GM12878 (cell line): ENCODE measurements at regions not wholly inside any gene's neighbourhood (a gene's known extent, or its start where the extent isn't known, plus 50 kb on each side); places are given as distances from the start of the nearest gene placed in this dataset.
"Not testable (repeated sequence)": the region's sequence is repeated elsewhere in the genome, so short reads cannot be mapped to it uniquely, and the experiment has no call there.

ENCODE experiments used
- ATAC-seq: fragments of 200-7000 bp; cut with Tn5 transposase; 3 replicates; pipeline ENCODE4 v1.9.1; 2020; ENCODE audit warnings: mild to moderate bottlenecking, moderate library complexity
- BruUV-seq: library from RNA; stranded (reverse); fragments of 400-500 nt; replicated peaks from 2 replicates; lab custom pipeline; 2021; lab: Mats Ljungman, UMichigan
- CTCF ChIA-PET: fragments of 300-600 bp; sonication (Branson Sonifier 250); formaldehyde crosslinking; extraction: SDS; loops from one replicate; lab custom pipeline; 2021; ENCODE audit warnings: inconsistent platforms; lab: Yijun Ruan, JAX
- POLR2A ChIA-PET: fragments of 350-600 bp; formaldehyde crosslinking; extraction: SDS; loops from one replicate; lab custom pipeline; 2021; ENCODE audit warnings: inconsistent platforms; lab: Charles Lee
- RAD21 ChIA-PET: fragments of 300-600 bp; sonication (Branson Sonifier 250); formaldehyde crosslinking; loops from one replicate; lab custom pipeline; 2023; ENCODE audit warnings: antibody characterized with exemption; ENCODE audit not compliant: unreplicated experiment; lab: Charles Lee
- SMC1A ChIA-PET: fragments of 300-600 bp; sonication (Branson Sonifier 250); formaldehyde crosslinking; loops from one replicate; lab custom pipeline; 2023; ENCODE audit not compliant: unreplicated experiment, uncharacterized antibody; lab: Charles Lee
- DNase-seq: peaks from one replicate; pipeline ENCODE4 v3.0.0-alpha.2; 2011; ENCODE audit warnings: low read depth, low spot score
- FAIRE-seq: peaks from 3 replicates; lab custom pipeline; 2011; peaks lifted over from hg19 to GRCh38; lab: Jason Lieb, UNC
- H2AFZ ChIP-seq: 2 replicates; pipeline ENCODE4 v1.6.0; 2011; ENCODE audit warnings: low read depth, low read length, control low read depth; ENCODE audit not compliant: control insufficient read depth
- H3K27ac ChIP-seq: 2 replicates; pipeline ENCODE4 v1.5.1; 2011; ENCODE audit warnings: control low read depth; ENCODE audit not compliant: control insufficient read depth, insufficient read depth
- H3K27me3 ChIP-seq, 2 experiments: replicated peaks in 1 of 2; 2 replicates each; pipeline versions ENCODE4 v1.6.0 to v1.6.1; 2011; ENCODE audit warnings: low read length in 1 of 2; ENCODE audit not compliant: control insufficient read depth in 2 of 2, insufficient read depth in 2 of 2
- H3K36me3 ChIP-seq, 2 experiments: 2 replicates each; pipeline ENCODE4 v1.5.1; 2011; ENCODE audit warnings: low read length in 1 of 2; ENCODE audit not compliant: control insufficient read depth in 2 of 2, insufficient read depth in 2 of 2
- H3K4me1 ChIP-seq: 2 replicates; pipeline ENCODE4 v1.6.1; 2011; ENCODE audit warnings: mild to moderate bottlenecking, low read length, moderate library complexity, mixed read lengths; ENCODE audit not compliant: control insufficient read depth, insufficient read depth
- H3K4me2 ChIP-seq: 2 replicates; pipeline ENCODE4 v1.6.0; 2011; ENCODE audit warnings: control low read depth; ENCODE audit not compliant: control insufficient read depth, insufficient read depth
- H3K4me3 ChIP-seq: fragments of 200-600 bp; sonication (generic); 2 replicates; pipeline ENCODE4 v1.5.1; 2016
- H3K79me2 ChIP-seq: 2 replicates; pipeline ENCODE4 v1.6.0; 2011; ENCODE audit warnings: low read length; ENCODE audit not compliant: control insufficient read depth, insufficient read depth
- H3K9ac ChIP-seq: 2 replicates; pipeline ENCODE4 v1.8.0; 2011; ENCODE audit warnings: low read length, control low read depth, mixed read lengths; ENCODE audit not compliant: control insufficient read depth, insufficient read depth
- H3K9me3 ChIP-seq: replicated peaks from 3 replicates; pipeline ENCODE4 v1.5.1; 2011; ENCODE audit warnings: mild to moderate bottlenecking, low read length; ENCODE audit not compliant: control insufficient read depth, insufficient read depth
- H4K20me1 ChIP-seq: 2 replicates; pipeline ENCODE4 v1.6.0; 2011; ENCODE audit not compliant: control insufficient read depth, insufficient read depth
- ATF7 ChIP-seq: fragments of 450-650 bp; IDR thresholded peaks from 2 replicates; pipeline ENCODE4 v1.6.1; 2016; ENCODE audit warnings: low read depth, mild to moderate bottlenecking
- BCL11A ChIP-seq: IDR thresholded peaks from 2 replicates; pipeline ENCODE4 v1.6.1; 2011; ENCODE audit warnings: low read depth, low read length
- EP300 ChIP-seq, 2 experiments: fragments of 150-350 bp in 1 of 2; IDR thresholded peaks; 2 replicates each; pipeline ENCODE4 v1.6.1; 2011 to 2012; ENCODE audit warnings: low read depth in 2 of 2, low read length in 2 of 2, borderline replicate concordance in 1 of 2, improper control_type of control experiment in 1 of 2, inconsistent platforms in 1 of 2; ENCODE audit not compliant: control insufficient read depth in 1 of 2
- IKZF2 ChIP-seq, 2 experiments: fragments of 450-650 bp; IDR thresholded peaks; 2 replicates each; pipeline ENCODE4 v1.6.1; 2017; ENCODE audit warnings: mild to moderate bottlenecking in 2 of 2, moderate library complexity in 2 of 2
- KAT2A ChIP-seq: conservative IDR thresholded peaks from 2 replicates; pipeline ENCODE4 v1.6.1; 2011; ENCODE audit warnings: low read depth, low read length; ENCODE audit not compliant: control insufficient read depth
- MTA2 ChIP-seq: fragments of 450-650 bp; IDR thresholded peaks from 2 replicates; pipeline ENCODE4 v1.6.1; 2016; ENCODE audit warnings: low read depth, mild to moderate bottlenecking, moderate library complexity
- PAX5 ChIP-seq: IDR thresholded peaks from 2 replicates; pipeline ENCODE4 v1.6.1; 2011; ENCODE audit warnings: low read depth, low read length, borderline replicate concordance
- RUNX3 ChIP-seq: IDR thresholded peaks from 2 replicates; pipeline ENCODE4 v1.6.1; 2012; ENCODE audit warnings: low read length, inconsistent platforms
- SPI1 ChIP-seq: IDR thresholded peaks from 2 replicates; pipeline ENCODE4 v1.6.1; 2011; ENCODE audit warnings: low read depth, mild to moderate bottlenecking, low read length, moderate library complexity, borderline replicate concordance; ENCODE audit not compliant: insufficient read depth
- ZNF384 ChIP-seq: IDR thresholded peaks from 2 replicates; pipeline ENCODE4 v1.6.1; 2012; ENCODE audit warnings: low read depth, mild to moderate bottlenecking, low read length, improper control_type of control experiment, borderline replicate concordance
- WGBS: methylation state at CpG from one replicate; pipeline ENCODE4 v1.1.6; 2016; ENCODE audit warnings: low lambda C conversion rate; ENCODE audit not compliant: insufficient replicate concordance, insufficient coverage; ENCODE audit errors: missing lambda C conversion rate; 5-methylcytosine and 5-hydroxymethylcytosine counted together
- in situ Hi-C: fragments of 300-500 bp; cut with MboI; formaldehyde crosslinking; loops from 9 replicates; pipeline ENCODE4 v1.14.3; 2018; ENCODE audit warnings: mixed read lengths
- intact Hi-C: fragments of 100-400 bp; cut with micrococcal nuclease; formaldehyde crosslinking; loops from one replicate; pipeline ENCODE4 v1.14.2; 2022; ENCODE audit not compliant: unreplicated experiment
- TF ChIP-seq, protein P1 (sequence below): IDR thresholded peaks from 2 replicates; pipeline ENCODE4 v1.6.1; 2012; ENCODE audit warnings: mild to moderate bottlenecking, low read depth, low read length

DNA sequence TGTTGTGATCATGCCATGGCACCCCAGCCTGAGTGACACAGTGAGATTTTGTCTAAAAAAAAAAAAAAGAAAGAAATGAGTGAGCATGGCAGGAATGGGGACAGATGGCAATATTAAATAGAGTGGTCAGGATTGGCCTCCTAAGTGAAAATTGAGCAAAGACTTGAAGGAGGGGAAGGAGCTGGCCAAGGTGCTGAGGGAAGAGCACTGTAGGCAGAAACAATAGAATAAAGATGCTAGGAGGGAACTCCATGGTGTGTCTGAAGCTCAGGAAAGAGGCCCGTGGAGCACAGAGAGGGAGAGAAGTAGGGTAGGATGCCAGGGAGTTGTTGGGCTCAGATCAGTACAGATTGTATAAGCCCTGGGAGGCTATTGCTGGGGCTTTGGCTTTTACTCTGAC lies 64.4 kb upstream of the PCAT7 start:
- FAIRE-seq (no peak), DNase-seq (no peak), ATAC-seq (no peak)
- RAD21 ChIA-PET = no interaction called here
- Histone ChIP-seq H3K4me1 (no peaks in the 10 kb centered on the region), H3K4me2 (no peak overlapping the region), H2AFZ (no peak overlapping the region), H3K79me2 (no peaks in the 10 kb centered on the region), H3K9ac (no peak overlapping the region), H3K4me3 (no peak overlapping the region), H3K27me3 (no peaks in the 10 kb centered on the region; a peak in 1 of 4 replicates), H3K9me3 (no peaks in the 10 kb centered on the region; the same call in 2 of the 3 replicates), H3K36me3 (no peaks in the 10 kb centered on the region), H3K27ac (no peak overlapping the region), H4K20me1 (no peaks in the 10 kb centered on the region)
- BruUV-seq = no TSS peak
- WGBS = 0% methylated on average over 1 of the region's 1 CpG
- POLR2A ChIA-PET = no interaction called here
- SMC1A ChIA-PET = no interaction called here
- TF ChIP-seq, protein P1, sequence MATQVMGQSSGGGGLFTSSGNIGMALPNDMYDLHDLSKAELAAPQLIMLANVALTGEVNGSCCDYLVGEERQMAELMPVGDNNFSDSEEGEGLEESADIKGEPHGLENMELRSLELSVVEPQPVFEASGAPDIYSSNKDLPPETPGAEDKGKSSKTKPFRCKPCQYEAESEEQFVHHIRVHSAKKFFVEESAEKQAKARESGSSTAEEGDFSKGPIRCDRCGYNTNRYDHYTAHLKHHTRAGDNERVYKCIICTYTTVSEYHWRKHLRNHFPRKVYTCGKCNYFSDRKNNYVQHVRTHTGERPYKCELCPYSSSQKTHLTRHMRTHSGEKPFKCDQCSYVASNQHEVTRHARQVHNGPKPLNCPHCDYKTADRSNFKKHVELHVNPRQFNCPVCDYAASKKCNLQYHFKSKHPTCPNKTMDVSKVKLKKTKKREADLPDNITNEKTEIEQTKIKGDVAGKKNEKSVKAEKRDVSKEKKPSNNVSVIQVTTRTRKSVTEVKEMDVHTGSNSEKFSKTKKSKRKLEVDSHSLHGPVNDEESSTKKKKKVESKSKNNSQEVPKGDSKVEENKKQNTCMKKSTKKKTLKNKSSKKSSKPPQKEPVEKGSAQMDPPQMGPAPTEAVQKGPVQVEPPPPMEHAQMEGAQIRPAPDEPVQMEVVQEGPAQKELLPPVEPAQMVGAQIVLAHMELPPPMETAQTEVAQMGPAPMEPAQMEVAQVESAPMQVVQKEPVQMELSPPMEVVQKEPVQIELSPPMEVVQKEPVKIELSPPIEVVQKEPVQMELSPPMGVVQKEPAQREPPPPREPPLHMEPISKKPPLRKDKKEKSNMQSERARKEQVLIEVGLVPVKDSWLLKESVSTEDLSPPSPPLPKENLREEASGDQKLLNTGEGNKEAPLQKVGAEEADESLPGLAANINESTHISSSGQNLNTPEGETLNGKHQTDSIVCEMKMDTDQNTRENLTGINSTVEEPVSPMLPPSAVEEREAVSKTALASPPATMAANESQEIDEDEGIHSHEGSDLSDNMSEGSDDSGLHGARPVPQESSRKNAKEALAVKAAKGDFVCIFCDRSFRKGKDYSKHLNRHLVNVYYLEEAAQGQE = peak; percentile 78
- TF ChIP-seq KAT2A = no peak
- CTCF ChIA-PET = no interaction called here
- intact Hi-C loops (no loop called here), in situ Hi-C loops (no loop called here)

DNA sequence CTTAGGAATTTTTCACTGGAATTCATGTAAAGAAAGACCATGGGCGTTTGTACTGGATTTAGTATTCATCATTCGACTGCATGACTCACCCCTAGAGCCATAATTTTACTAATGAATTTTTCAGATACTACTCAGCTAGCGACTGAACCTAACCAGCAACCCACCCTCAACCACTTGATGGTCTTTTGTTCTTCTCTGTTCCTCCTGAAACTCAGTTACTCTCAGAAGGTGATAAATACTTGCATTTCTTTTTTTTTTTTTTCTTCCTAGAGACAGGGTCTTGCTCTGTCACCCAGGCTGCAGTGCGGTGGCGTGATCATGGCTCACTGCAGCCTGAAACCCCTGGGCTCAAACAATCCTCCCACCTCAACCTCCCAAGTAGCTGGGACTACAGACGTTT lies 62.8 kb upstream of the PCAT7 start:
- in situ Hi-C loops, H4K20me1 ChIP-seq, POLR2A ChIA-PET, BruUV-seq, H3K27ac ChIP-seq, H3K4me1 ChIP-seq, RAD21 ChIA-PET, H3K27me3 ChIP-seq, intact Hi-C loops, H3K79me2 ChIP-seq, H3K4me2 ChIP-seq, H3K36me3 ChIP-seq, H2AFZ ChIP-seq, H3K4me3 ChIP-seq, H3K9ac ChIP-seq, H3K9me3 ChIP-seq: not testable (repeated sequence)
- peak; percentile 45 for DNase-seq
- 3% methylated on average over 6 of the region's 6 CpGs for WGBS
- TF ChIP-seq ZNF384 (peak; percentile 61), MTA2 (peak; percentile 69; the same call in 1 of the 2 replicates), ATF7 (peak; percentile 21; the same call in 1 of the 2 replicates), SPI1 (peak; percentile 70; the same call in 1 of the 2 replicates), EP300 (IDR thresholded peaks at IDR 0.05; ENCODE audit: borderline replicate concordance in 1 of 2, control insufficient read depth in 1 of 2, low read depth in 2 of 2, low read length in 2 of 2) (0 out of 4 replicates have a peak, but pooled peaks of 1 of the 2 experiments have one; percentile 14), BCL11A (peak; percentile 46; the same call in 1 of the 2 replicates), IKZF2 (IDR thresholded peaks at IDR 0.05) (peak in 1 of 2 experiments; percentile 21; a peak in 1 of 4 replicates), PAX5 (0 out of 2 replicates have a peak, but pooled peaks have one; percentile 11), RUNX3 (peak; percentile 57)
- FAIRE-seq = peak; percentile 83
- CTCF ChIA-PET = interaction anchor here (0.6 to 2.1 kb wide), 2 partner anchors 131 to 451 kb away, joined by 3 to 9 read pairs; no protein-coding TSS in a partner anchor
- peak; percentile 84 for ATAC-seq
- SMC1A ChIA-PET = interaction anchor here (0.6 to 1.5 kb wide), 3 partner anchors 36 to 135 kb away, joined by 3 to 5 read pairs (median 4); no protein-coding TSS in a partner anchor
